CD4-positive, alpha-beta T cell (primary cell): ENCODE measurements at regions not wholly inside any gene's neighbourhood (a gene's known extent, or its start where the extent isn't known, plus 50 kb on each side); places are given as distances from the start of the nearest gene placed in this dataset.
A peak's percentile ranks its signal among the peaks of the same experiment; 100 is the strongest.

Experiments
- ATAC-seq: fragments of 200-7000 bp; cut with Tn5 transposase; one replicate; pipeline ENCODE4 v1.10.0; 2022; ENCODE audit warnings: mild to moderate bottlenecking; ENCODE audit not compliant: poor library complexity
- CTCF ChIA-PET: fragments of 350-600 bp; sonication (Branson Sonifier 250); formaldehyde crosslinking; loops from one replicate; lab custom pipeline; 2021; ENCODE audit warnings: antibody characterized with exemption, inconsistent platforms; lab: Charles Lee
- POLR2A ChIA-PET: fragments of 350-600 bp; sonication (Branson Sonifier 250); formaldehyde crosslinking; loops from one replicate; lab custom pipeline; 2021; ENCODE audit warnings: antibody characterized with exemption, inconsistent platforms; lab: Charles Lee
- DNase-seq, 14 experiments: peaks; one replicate each; pipeline ENCODE4 v3.0.0-alpha.2; 2013 to 2020; ENCODE audit warnings: mixed read lengths in 2 of 14
- H3K27ac ChIP-seq, 2 donors: one replicate each; pipeline versions ENCODE4 v1.5.1 to v1.7.0; 2013; ENCODE audit warnings: low read length in 2 of 2, low read depth in 1 of 2, mild to moderate bottlenecking in 1 of 2
- H3K27me3 ChIP-seq, 2 experiments: 1 replicate in 1 of 2; 2 replicates in 1 of 2; pipeline versions ENCODE4 v1.6.1 to v1.7.0; 2013; ENCODE audit warnings: low read length in 2 of 2, control low read depth in 1 of 2, mild to moderate bottlenecking in 1 of 2, moderate library complexity in 1 of 2; ENCODE audit not compliant: insufficient read depth in 2 of 2, control insufficient read depth in 1 of 2
- H3K36me3 ChIP-seq: one replicate; pipeline ENCODE4 v1.6.1; 2013; ENCODE audit warnings: low read length, control low read depth; ENCODE audit not compliant: insufficient read depth
- H3K4me1 ChIP-seq: one replicate; pipeline ENCODE4 v1.6.1; 2013; ENCODE audit warnings: low read length, control low read depth; ENCODE audit not compliant: insufficient read depth
- H3K4me3 ChIP-seq: one replicate; pipeline ENCODE4 v1.5.1; 2013; ENCODE audit warnings: mild to moderate bottlenecking, low read length, moderate library complexity
- H3K9me3 ChIP-seq, 2 experiments: 1 replicate in 1 of 2; 2 replicates in 1 of 2; pipeline versions ENCODE4 v1.6.1 to v1.7.0; 2013; ENCODE audit warnings: low read length in 2 of 2, mild to moderate bottlenecking in 2 of 2, control low read depth in 1 of 2, moderate library complexity in 1 of 2; ENCODE audit not compliant: control insufficient read depth in 1 of 2, insufficient read depth in 1 of 2
- H3K27ac Mint-ChIP-seq: one replicate; pipeline ENCODE4 v1.8.0; 2020; ENCODE audit warnings: mixed read lengths
- H3K27me3 Mint-ChIP-seq: one replicate; pipeline ENCODE4 v1.8.0; 2021; ENCODE audit warnings: mixed read lengths
- H3K36me3 Mint-ChIP-seq: one replicate; pipeline ENCODE4 v1.8.0; 2021; ENCODE audit warnings: low read depth, mixed read lengths
- H3K4me1 Mint-ChIP-seq: one replicate; pipeline ENCODE4 v1.8.0; 2021; ENCODE audit warnings: low read depth, mixed read lengths
- H3K4me3 Mint-ChIP-seq: one replicate; pipeline ENCODE4 v1.8.0; 2020; ENCODE audit warnings: mild to moderate bottlenecking, mixed read lengths
- H3K9me3 Mint-ChIP-seq: one replicate; pipeline ENCODE4 v1.8.0; 2020; ENCODE audit warnings: mixed read lengths
- CTCF ChIP-seq: fragments of 200-600 bp; IDR thresholded peaks from one replicate; pipeline ENCODE4 v1.8.0; 2022; ENCODE audit warnings: antibody characterized with exemption, mild to moderate bottlenecking
- intact Hi-C, 2 experiments: fragments of 100-400 bp; cut with DNase I in 1 of 2; cut with micrococcal nuclease in 1 of 2; formaldehyde crosslinking; loops; one replicate each; pipeline versions ENCODE4 v1.15.1 to v1.9.0; 2023 to 2025; cut with DNase I, micrococcal nuclease

- Mint-ChIP-seq H3K4me3 (no peak overlapping the region), H3K9me3 (no peaks in the 10 kb centered on the region), H3K36me3 (no peaks in the 10 kb centered on the region), H3K27ac (no peak overlapping the region), H3K4me1 (no peaks in the 10 kb centered on the region), H3K27me3 (peaks cover 12% of the 10 kb centered on the region)
- no peak for TF ChIP-seq CTCF
- intact Hi-C loops, result no loop called here
- no peak for ATAC-seq
- Histone ChIP-seq H3K36me3 (no peaks in the 10 kb centered on the region), H3K9me3 (no peaks in the 10 kb centered on the region), H3K4me1 (no peaks in the 10 kb centered on the region), H3K27me3 (no peaks in the 10 kb centered on the region), H3K4me3 (no peak overlapping the region), H3K27ac (no peak overlapping the region)
- DNase-seq, result no peak
- ChIA-PET POLR2A (no interaction called here), CTCF (no interaction called here)
These were observed 83.4 kb downstream of the SNRPE start for GRCh38 chr1:203944651-203945404.

GRCh38 chr1:203954293-203954692 is 92.9 kb downstream of the SNRPE start:
- no peak for ATAC-seq
- no peaks in the 10 kb centered on the region for H3K4me1 ChIP-seq
- ChIA-PET POLR2A (no interaction called here), CTCF (no interaction called here)
- DNase-seq, result no peak
- TF ChIP-seq CTCF, result no peak
- Mint-ChIP-seq H3K27me3 (peaks cover 34% of the 10 kb centered on the region), H3K4me1 (no peaks in the 10 kb centered on the region), H3K9me3 (peaks cover 13% of the 10 kb centered on the region), H3K4me3 (no peak overlapping the region), H3K27ac (no peak overlapping the region), H3K36me3 (peaks cover 8% of the 10 kb centered on the region)
- intact Hi-C loops, result no loop called here
- H3K4me3 ChIP-seq, result no peak overlapping the region
- H3K36me3 ChIP-seq, result no peaks in the 10 kb centered on the region
- H3K27me3 ChIP-seq, result no peaks in the 10 kb centered on the region
- no peak overlapping the region for H3K27ac ChIP-seq
- peaks cover 0 to 9% of the 10 kb centered on the region in 2 experiments for H3K9me3 ChIP-seq

- DNase-seq (peak in 1 of 14 experiments; percentile 7), ATAC-seq (no peak)
- intact Hi-C loops, result no loop called here
- no peak overlapping the region for H3K4me3 Mint-ChIP-seq
- Histone ChIP-seq H3K4me1 (no peaks in the 10 kb centered on the region), H3K9me3 (peaks cover 0 to 9% of the 10 kb centered on the region in 2 experiments), H3K36me3 (no peaks in the 10 kb centered on the region), H3K4me3 (no peak overlapping the region), H3K27me3 (no peaks in the 10 kb centered on the region), H3K27ac (no peak overlapping the region)
- ChIA-PET POLR2A (no interaction called here), CTCF (interaction anchor here (0.7 kb wide), 1 partner anchor 14 kb away, joined by 3 read pairs; no protein-coding TSS in a partner anchor)
- no peak for TF ChIP-seq CTCF
- no peak overlapping the region for H3K27ac Mint-ChIP-seq
- peaks cover 13% of the 10 kb centered on the region for H3K9me3 Mint-ChIP-seq
- no peaks in the 10 kb centered on the region for H3K4me1 Mint-ChIP-seq
- H3K36me3 Mint-ChIP-seq, result peaks cover 8% of the 10 kb centered on the region
- H3K27me3 Mint-ChIP-seq, result peaks cover 34% of the 10 kb centered on the region
These were observed 93.6 kb downstream of the SNRPE start for GRCh38 chr1:203954788-203955552.
